22Rv1 (cell line): ENCODE measurements at regions not wholly inside any gene's neighbourhood (a gene's known extent, or its start where the extent isn't known, plus 50 kb on each side); places are given as distances from the start of the nearest gene placed in this dataset.

Source experiments
- CTCF ChIP-seq: fragments of 450-650 bp; IDR thresholded peaks from 2 replicates; pipeline ENCODE4 v1.5.1; 2017; ENCODE audit warnings: mild to moderate bottlenecking
- ZFX ChIP-seq: fragments of 450-650 bp; IDR thresholded peaks from 2 replicates; pipeline ENCODE4 v1.6.1; 2017; ENCODE audit warnings: antibody characterized with exemption, borderline replicate concordance

GRCh38 chr15:39304931-39305728 is 275.7 kb upstream of the THBS1 start:
- TF ChIP-seq CTCF = no peak
- no peak for TF ChIP-seq ZFX
